Gastroesophageal sphincter (tissue), 3 donors: ENCODE measurements at regions not wholly inside any gene's neighbourhood (a gene's known extent, or its start where the extent isn't known, plus 50 kb on each side); places are given as distances from the start of the nearest gene placed in this dataset.

Source experiments
- POLR2A ChIP-seq, 2 donors: fragments of 450-650 bp; IDR thresholded peaks; one replicate each; pipeline ENCODE4 v1.6.1; 2017; ENCODE audit warnings: antibody characterized with exemption in 2 of 2, mild to moderate bottlenecking in 2 of 2, moderate library complexity in 1 of 2
- TF ChIP-seq, protein P1 (sequence below), 4 experiments: fragments of 200-600 bp in 2 of 4; fragments of 450-650 bp in 2 of 4; sonication (generic) in 1 of 4; IDR thresholded peaks; one replicate each; pipeline ENCODE4 v1.5.1; 2017 to 2019; ENCODE audit warnings: antibody characterized with exemption in 4 of 4, mild to moderate bottlenecking in 2 of 4, moderate library complexity in 2 of 4

DNA sequence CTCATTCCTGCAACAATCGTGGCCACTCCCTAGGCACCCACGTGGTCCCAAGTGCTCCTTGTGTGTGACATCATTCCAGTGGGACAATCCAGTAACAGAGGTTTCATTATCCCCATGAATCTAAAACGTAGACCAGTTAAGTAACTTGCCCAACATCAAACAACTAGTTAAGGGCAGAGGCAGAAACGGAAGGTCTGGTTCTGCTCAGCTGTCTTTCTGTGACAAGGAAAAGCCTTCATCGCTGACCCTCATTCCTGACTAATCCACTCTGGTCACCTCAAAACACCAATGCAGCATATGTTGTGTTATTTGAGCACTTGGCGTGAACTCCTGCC is 261.4 kb upstream of the JARID2 start:
- TF ChIP-seq, protein P1, sequence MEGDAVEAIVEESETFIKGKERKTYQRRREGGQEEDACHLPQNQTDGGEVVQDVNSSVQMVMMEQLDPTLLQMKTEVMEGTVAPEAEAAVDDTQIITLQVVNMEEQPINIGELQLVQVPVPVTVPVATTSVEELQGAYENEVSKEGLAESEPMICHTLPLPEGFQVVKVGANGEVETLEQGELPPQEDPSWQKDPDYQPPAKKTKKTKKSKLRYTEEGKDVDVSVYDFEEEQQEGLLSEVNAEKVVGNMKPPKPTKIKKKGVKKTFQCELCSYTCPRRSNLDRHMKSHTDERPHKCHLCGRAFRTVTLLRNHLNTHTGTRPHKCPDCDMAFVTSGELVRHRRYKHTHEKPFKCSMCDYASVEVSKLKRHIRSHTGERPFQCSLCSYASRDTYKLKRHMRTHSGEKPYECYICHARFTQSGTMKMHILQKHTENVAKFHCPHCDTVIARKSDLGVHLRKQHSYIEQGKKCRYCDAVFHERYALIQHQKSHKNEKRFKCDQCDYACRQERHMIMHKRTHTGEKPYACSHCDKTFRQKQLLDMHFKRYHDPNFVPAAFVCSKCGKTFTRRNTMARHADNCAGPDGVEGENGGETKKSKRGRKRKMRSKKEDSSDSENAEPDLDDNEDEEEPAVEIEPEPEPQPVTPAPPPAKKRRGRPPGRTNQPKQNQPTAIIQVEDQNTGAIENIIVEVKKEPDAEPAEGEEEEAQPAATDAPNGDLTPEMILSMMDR (IDR thresholded peaks at IDR 0.05), result no peak
- no peak for TF ChIP-seq POLR2A (IDR thresholded peaks at IDR 0.05)
